ENCODE measurements at regions not wholly inside any gene's neighbourhood (a gene's known extent, or its start where the extent isn't known, plus 50 kb on each side); places are given as distances from the start of the nearest gene placed in this dataset.
"Not testable (repeated sequence)": the region's sequence is repeated elsewhere in the genome, so short reads cannot be mapped to it uniquely, and the experiment has no call there.

DNA sequence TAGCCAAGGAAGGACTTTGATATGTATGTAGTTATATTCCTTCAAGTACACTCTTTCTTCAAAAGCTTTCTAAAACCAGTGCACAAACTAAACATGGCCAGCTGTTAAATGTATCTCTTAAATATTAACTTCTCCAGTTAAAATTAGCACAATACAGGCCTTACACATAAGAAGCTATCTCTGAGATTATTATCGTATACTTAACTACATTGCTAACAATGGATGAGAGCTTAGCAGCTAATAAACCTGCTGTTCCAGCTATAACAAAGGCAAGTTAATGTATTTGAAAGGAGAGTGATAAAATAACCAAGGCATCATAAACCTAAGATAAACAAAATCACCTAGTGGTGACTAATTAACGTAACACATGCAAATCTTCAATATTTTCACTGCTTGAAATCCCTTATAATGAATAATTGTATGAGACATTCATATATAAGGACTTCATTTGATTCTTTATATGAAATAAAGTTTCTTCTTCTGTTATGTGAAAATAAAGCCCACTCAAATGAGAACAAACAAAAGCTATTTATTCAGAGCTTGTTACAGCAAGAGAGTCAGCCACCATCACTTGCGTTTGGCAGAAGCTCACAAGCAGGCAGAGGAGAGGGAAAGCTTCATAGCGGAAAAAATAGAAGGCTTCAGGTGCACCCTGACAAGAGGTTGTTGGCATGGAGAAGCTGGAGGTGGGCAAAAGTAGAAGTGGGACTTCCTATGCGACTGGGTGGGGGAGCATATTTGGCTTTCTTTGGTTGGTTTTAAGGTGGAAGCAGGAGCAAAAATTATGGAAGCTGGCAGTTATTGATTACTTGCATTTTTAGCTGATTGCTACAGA, 274.1 kb upstream of the CHRM3 start:
- DNase-seq (ENCODE audit: extremely low spot score) = no peak
- TF ChIP-seq, protein P1, sequence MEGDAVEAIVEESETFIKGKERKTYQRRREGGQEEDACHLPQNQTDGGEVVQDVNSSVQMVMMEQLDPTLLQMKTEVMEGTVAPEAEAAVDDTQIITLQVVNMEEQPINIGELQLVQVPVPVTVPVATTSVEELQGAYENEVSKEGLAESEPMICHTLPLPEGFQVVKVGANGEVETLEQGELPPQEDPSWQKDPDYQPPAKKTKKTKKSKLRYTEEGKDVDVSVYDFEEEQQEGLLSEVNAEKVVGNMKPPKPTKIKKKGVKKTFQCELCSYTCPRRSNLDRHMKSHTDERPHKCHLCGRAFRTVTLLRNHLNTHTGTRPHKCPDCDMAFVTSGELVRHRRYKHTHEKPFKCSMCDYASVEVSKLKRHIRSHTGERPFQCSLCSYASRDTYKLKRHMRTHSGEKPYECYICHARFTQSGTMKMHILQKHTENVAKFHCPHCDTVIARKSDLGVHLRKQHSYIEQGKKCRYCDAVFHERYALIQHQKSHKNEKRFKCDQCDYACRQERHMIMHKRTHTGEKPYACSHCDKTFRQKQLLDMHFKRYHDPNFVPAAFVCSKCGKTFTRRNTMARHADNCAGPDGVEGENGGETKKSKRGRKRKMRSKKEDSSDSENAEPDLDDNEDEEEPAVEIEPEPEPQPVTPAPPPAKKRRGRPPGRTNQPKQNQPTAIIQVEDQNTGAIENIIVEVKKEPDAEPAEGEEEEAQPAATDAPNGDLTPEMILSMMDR (IDR thresholded peaks at IDR 0.05; ENCODE audit: control extremely low read depth, extremely low read depth, low read depth, missing control alignments) = no peak
- POLR2A ChIA-PET = no interaction called here
- CTCF ChIA-PET = interaction anchor here (1.0 to 1.1 kb wide), 2 partner anchors 23 to 30 kb away, joined by 3 read pairs; no protein-coding TSS in a partner anchor

DNA sequence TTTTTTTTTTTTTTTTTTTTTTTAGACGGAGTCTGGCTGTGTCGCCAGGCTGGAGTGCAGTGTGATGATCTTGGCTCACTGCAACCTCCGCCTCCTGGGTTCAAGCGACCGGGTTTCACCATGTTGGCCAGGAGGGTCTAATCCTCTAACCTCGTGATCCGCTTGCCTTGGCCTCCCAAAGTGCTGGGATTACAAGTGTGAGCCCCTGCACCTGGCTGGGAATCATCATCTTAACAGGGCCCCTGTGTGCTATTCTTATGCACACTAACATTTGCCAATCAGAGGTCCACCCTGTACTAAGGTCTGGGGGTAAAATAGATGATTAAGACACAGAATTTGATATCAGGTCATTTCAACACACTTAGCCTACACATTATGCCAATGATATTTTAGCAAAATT, 278.7 kb upstream of the CHRM3 start:
- DNase-seq (ENCODE audit: extremely low spot score) = no peak
- CTCF ChIA-PET = no interaction called here
- POLR2A ChIA-PET = no interaction called here
- TF ChIP-seq, protein P1 (IDR thresholded peaks at IDR 0.05; ENCODE audit: control extremely low read depth, extremely low read depth, low read depth, missing control alignments) = no peak

DNA sequence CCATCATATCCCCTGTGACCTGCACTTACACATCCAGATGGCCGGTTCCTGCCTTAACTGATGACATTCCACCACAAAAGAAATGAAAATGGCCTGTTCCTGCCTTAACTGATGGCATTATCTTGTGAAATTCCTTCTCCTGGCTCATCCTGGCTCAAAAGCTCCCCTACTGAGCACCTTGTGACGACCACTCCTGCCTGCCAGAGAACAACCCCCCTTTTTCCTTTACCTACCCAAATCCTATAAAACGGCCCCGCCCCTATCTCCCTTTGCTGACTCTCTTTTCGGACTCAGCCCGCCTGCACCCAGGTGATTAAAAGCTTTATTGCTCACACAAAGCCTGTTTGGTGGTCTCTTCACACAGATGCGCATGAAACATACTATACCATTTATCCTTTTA, 279.7 kb upstream of the CHRM3 start:
- POLR2A ChIA-PET, CTCF ChIA-PET: not testable (repeated sequence)

DNA sequence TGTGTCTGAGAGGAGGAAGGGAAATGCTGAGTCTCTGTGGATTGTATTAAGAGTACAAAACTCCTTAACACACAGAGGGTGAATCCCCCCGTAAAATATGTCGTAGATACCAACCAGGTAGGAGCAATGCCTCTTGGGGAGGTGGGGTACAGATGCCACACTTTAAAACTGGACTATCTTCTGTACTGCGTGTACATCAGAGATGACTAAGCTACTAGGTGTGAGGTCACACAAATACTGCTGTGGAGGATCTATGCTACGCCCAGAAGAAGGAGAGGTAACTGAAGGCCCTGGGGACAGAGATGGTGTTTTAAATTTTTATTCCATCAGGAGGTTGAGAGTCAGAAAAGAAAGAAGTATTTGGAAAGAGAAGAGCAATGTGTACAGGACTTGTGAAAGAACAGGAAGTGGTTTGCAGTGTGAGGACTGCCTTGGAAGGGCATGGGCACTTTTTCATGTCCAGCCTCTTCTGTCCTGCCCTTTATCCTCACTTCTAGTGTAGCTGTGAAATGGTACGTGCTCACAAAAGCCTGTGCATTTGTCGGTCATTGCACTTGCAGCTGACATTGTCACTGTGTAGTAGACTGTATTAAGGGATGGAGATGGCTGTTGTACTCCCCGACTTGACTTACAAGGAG, 287.8 kb upstream of the CHRM3 start:
- POLR2A ChIA-PET = no interaction called here
- TF ChIP-seq, protein P1 (IDR thresholded peaks at IDR 0.05; ENCODE audit: control extremely low read depth, extremely low read depth, low read depth, missing control alignments) = no peak
- CTCF ChIA-PET = interaction anchor here (1.3 kb wide), 1 partner anchor 11 kb away, joined by 3 read pairs; no protein-coding TSS in a partner anchor
- no peak for DNase-seq (ENCODE audit: extremely low spot score)

More for the DNA sequence above, 279.7 kb upstream of the CHRM3 start:
- DNase-seq (ENCODE audit: extremely low spot score) = not testable (repeated sequence)

DNA sequence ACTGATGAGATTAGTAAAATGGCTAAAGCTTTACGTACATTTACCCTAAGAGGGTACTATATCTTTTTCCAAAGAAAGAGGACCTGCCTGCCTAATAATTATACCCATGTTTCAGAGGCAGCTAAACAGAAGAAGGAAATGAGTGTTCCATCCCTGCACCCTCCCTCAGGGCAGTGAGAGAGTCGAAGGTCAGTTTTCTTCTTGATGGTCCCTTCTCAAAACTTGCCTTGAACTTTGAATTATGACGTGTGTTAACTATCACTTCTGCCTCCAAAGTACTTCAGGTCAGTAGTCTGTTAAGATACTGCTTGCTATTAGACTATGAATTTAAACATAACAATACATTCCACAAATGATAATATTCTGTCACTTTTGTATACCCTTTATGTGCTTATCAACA, 294.8 kb upstream of the CHRM3 start:
- ChIA-PET CTCF (interaction anchor here (1.0 kb wide), 1 partner anchor 21 kb away, joined by 3 read pairs; no protein-coding TSS in a partner anchor), POLR2A (no interaction called here)
- TF ChIP-seq, protein P1 (IDR thresholded peaks at IDR 0.05; ENCODE audit: control extremely low read depth, extremely low read depth, low read depth, missing control alignments) = no peak
- no peak for DNase-seq (ENCODE audit: extremely low spot score)

DNA sequence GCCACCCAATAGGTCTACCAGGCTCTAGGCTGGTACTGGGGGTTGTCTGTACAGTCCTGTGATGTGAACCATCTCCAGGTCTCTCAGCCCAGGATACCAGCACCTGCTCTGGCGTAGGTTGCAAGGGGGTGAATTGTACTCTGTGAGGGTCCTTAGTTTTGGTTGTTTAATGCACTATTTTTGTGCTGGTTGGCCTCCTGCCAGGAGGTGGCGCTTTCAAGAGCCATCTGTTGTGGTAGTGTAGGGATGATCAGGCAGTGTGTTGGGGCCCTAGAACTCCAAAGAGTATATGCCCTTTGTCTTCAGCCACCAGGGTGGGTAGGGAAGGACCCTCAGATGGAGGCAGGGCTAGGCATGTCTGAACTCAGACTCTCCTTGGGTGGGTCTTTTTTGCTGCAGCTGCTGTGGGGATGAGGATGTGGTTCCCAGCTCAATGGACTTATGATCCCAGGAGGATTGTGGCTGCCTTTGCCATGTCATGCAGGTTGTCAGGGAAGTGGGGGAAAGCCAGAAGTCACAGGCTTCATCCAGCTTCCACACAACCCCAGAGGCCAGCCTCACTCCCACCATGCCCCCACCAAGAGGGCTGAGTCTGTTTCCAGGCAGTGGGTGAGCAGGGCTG, 301.8 kb upstream of the CHRM3 start:
- TF ChIP-seq, protein P1 (IDR thresholded peaks at IDR 0.05; ENCODE audit: control extremely low read depth, extremely low read depth, low read depth, missing control alignments) = no peak
- POLR2A ChIA-PET = no interaction called here
- CTCF ChIA-PET = no interaction called here
- no peak for DNase-seq (ENCODE audit: extremely low spot score)

DNA sequence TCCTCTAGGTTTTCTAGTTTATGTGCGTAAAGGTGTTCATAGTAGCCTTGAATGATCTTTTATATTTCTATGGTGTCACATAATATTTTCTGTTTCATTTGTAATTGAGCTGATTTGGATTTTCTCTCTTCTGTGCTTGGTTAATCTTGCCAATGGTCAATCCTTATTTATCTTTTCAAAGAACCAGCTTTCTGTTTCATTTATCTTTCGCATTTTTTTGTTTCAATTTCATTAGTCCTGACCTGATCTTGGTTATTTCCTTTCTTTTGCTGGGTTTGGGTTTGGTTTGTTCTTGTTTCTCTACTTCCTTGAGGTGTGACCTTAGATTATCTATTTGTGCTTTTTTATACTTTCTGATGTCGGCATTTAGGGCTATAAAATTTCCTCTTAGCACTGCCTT, 304.4 kb upstream of the CHRM3 start:
- POLR2A ChIA-PET, CTCF ChIA-PET: not testable (repeated sequence)

More for the DNA sequence above, 304.4 kb upstream of the CHRM3 start:
- not testable (repeated sequence) for DNase-seq (ENCODE audit: extremely low spot score)
